Brain pericyte (primary cell): ENCODE measurements at regions not wholly inside any gene's neighbourhood (a gene's known extent, or its start where the extent isn't known, plus 50 kb on each side); places are given as distances from the start of the nearest gene placed in this dataset.

Source experiments
- DNase-seq: peaks from one replicate; pipeline ENCODE4 v3.0.0-alpha.2; 2012; ENCODE audit warnings: low read depth, low spot score

DNA sequence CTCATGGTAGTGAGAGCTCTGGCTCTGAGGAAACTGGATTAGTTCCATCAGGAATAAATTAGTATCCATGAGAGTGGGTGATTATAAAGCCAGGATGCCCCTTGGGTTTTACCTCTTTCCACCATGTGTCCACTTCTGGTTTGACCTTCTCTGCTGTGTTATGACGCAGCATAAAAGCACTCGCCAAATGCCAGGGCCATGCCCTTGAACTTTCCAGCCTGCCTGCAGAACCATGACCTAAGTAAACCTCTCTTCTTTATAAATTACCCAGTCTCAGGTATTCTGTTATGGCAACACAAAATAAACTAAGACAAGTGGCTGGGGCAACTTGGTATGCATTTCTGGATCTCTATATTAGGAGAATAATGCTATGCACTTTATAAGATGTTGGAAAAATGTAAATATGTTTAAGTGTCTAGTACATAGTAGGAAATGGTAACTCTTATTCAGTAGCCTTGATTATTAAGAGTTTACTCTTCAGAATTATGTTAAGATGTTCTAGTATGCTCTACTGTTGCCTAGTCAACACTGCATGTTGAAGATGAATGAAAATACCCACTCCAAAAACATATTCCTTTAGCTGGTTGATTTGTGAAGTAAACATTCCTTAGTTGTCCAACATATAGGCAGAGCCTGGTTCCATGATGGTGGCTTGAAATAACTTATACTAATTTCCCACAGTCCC lies 455.6 kb upstream of the TMPO start:
- DNase-seq: no peak

DNA sequence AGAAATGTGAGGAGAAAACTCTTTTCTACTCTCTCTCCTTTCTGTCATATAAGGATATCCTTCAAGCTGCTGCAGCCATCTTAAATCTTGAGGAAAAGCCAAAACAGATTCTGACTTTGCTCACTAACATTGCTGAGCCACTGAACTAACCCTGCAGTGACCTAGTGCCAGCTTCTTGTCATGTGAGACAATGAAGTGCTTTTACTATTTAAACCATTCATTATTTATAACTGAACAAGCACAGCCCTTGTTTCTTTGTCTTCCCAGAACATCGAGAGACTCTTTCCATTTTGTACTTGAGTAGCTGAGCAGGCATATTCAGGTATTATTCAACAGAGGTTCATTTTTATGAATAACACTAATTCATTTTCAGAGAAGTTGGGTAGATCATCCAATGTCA lies 455.0 kb upstream of the TMPO start:
- DNase-seq: no peak

DNA sequence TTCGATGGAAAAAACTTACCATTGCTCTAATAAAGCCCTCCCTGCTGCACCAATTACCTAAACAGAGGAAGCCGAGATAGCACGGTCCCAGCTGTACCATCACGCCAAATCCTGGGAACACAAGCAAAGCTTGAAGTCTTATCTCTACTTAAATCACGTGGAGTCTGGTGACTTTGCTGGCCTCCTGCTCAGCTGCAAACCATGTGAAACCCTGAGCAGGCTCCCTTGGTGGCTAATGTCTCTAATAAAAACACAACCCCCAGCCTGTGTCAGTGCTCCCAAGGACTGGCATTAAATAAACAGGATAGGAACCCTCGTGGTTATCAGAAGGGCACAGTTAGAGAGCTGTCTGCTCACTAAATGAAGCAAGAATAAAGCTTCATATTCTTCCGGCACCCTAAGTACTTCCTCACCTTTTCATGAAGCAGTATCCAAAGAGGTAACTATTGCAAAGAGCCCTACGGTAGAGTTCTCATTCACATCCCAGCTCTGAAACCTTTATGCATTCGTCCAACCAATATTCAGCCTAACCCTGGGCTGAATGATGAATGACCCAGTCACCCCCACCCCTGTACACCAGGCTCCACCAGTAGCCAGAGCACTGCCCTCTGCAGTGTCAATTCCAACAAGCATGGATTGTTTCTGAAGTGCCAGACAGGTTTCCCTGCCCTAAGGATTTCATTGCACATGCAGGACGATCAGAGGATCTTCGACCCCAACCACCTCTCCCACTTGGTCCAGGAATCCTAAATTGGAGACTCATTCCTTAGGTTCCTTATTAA lies 452.7 kb upstream of the TMPO start:
- no peak for DNase-seq

DNA sequence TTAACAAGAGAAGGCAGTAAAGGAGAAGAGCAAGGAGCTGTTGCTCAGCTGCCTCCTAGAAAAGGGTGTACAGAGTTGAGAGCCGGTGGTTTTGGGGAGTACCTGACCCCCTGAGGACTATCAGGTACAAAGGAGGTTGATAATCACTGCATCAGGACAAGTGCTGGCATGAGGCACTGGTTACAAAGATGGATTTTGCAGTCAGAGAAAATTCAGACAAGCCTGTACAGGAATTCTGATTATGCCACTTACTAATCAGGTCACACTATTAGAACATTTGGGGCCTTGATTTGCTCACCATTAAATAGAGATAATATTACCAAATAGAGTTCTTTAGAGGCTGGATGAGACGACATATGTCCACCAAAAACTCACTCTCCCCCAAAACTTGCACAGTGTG lies 450.9 kb upstream of the TMPO start:
- no peak for DNase-seq

DNA sequence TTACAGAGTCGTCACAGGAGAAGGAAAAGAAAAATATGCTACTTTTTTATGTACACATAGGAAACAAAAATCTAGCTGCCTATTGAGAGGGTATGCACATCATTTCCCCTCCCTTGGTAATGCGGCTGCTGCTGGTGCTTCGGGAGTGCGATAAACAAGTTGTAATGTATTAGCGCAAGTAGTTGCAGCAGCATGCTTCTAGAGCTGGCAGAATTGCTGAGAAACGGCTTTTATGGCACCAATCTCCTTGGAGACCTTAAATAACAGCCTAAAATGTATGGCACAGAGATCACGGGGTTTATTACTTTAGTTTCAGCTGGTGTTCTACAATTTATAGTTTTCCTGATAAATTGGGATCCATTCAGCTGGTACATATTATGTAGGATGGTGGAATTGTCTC lies 447.6 kb upstream of the TMPO start:
- no peak for DNase-seq

DNA sequence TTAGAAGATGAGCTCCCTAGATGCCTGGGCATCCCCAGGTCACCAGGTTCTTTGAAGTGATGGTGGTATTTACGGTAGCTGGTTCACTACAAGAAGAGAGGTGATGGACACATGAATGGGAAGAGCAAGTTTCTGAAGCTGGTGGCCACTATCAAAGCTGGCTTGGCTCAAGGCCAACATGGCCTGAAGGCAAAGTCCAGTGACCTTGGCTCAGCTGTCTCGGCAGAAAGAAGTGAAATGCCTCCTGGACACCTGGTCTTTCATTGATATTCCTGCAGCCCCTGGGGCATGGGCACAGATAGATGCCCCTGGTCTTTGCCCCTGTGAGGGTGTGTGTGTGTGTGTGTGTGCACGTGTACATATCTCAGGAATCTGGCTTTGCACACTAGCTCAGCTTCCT lies 441.8 kb upstream of the TMPO start:
- no peak for DNase-seq

DNA sequence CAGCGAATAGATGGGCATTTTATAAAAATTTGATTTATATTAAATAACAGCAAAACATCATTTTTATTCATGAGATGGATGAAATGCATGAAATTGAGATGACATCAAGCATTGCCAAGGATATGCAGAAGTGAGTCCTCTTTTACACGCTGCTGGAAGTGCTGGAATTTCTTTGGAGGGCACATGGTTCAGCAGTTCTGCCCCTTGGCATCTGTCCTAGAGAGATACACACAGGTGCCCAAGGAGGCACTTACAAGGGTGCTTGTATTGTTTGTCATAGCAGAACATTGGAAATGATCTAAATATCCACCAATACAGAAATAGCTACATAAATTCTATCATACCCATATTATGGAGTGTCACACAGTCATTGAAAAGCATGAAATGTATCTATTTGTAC lies 441.1 kb upstream of the TMPO start:
- no peak for DNase-seq

DNA sequence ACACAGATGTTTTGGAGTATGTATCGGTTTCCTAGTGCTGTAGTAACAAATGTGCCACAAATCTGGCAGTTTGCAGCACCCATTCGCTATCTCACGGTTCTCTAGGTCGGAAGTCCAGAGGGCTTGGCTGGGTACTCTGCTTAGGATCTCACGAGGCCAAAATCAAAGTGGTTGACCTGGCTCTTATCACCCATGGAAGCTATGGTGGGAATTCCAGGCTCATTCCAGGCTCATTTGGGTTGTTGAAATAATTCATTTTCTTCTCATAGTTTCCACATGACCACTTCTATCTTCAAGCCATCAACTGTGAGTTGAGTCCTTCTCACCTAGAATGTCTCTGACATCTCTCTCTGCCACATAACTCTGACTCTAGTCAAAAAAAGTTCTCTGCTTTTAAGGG lies 431.0 kb upstream of the TMPO start:
- no peak for DNase-seq

DNA sequence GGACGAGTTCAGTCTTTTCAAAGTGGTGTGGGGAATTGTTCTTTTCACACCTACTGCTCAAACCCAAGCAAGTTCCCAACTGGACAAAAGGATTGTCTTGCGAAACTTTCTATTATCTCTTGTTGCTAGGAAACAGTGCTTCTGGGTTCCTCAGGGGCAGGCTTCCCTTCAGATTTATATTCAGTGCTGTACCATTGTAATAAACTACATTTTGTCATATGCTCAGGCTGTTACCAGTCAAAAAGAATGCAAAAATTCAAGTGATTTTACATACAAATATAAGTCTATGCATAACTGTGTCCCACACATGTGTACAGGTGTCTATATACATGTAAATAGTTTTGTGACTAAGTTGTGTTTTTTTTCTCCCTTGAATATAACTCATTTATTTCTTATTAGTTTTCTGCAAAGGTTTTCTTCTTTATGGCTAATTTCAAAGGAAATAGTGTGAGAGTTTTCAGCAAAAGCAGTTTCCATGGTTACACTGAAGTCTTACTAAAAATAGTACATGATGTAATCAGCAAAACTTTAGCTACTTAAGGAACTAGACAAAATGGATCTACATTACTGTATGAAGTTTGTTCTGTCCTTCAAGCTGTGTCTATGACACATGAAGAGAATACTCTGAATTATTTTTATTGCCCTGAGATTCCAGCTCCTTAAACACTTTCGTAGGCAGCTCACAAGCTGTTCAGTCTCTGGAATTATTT lies 430.2 kb upstream of the TMPO start:
- no peak for DNase-seq

DNA sequence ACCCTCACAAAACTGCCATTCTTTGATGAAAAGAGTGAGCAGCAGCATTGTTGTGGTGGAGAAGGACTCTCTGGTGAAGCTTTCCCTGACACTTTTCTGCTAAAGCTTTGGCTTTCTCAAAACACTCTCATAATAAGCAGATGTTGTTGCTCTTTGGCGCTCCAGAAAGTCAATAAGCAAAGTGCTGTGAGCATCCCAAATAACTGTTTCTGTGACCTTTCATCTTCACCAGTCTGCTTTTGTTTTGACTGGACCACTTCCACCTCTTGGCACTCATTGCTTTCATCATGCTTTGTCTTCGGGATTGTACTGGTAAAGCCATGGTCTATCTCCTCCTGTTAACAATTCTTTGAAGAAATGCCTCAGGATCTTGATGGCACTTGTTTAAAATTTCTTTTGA lies 424.7 kb upstream of the TMPO start:
- DNase-seq: no peak

DNA sequence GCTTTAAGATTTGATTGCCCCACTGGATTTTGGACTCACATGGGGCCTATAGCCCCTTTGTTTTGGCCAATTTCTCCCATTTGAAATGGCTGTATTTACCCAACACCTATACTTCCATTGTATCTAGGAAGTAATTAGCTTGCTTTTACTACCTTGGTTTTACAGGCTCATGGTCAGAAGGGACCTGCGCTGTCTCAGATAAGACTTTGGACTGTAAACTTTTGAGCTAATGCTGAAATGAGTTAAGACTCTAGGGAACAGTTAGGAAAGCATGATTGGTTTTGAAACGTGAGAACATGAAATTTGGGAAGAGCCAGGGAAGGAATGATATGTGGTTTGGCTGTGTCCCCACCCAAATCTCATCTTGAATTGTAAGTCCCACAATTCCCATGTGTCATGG lies 419.0 kb upstream of the TMPO start:
- no peak for DNase-seq

DNA sequence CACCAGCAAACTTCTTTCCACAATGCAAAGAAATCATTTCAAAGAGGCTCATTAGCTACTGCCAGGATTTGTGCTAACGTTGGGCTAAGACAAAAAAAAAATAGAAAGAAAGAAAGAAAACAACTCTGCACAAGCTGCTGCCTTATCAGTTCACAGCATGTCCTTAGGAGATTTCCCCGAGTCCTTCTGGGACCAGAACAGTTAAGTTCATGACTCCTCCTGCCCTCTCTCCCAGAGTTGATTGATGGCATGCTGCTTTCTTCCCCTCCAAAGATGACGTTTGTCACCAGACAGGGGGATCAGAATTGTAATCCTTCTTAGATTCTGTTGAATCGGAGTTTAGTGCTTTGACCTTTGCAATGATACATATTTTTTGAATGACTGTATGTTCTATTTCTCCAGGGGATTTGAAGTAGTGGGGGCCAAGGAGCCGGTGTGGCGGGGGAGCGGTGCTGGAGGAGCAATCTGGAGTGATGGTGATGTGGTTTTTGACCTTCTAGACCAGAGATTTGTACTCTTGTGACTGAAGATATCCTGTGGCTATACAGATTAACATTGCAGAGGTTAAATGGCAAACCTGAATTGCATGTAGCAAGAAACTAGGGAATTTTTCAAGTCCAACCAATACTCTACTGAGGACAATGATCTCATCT lies 409.2 kb upstream of the TMPO start:
- DNase-seq: no peak

DNA sequence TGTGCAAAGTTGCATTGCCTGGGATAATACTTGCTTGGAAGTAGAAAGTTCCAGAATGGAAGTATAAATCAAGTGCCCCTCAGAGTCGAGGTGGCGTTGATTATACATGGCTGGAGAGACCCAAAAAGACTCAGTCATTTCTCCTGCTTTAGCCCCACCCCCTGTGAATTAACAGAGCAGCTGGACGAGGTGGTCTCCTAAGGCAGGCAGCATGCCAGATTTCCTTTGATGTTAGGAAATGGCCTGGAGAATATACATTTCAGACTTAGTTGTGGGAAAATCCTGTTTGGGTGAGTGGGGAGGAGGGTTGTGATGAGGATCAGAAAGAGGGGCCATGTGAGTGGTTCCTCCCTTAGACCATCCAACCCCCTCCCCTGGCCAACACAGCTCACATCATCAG lies 406.1 kb upstream of the TMPO start:
- DNase-seq: no peak

DNA sequence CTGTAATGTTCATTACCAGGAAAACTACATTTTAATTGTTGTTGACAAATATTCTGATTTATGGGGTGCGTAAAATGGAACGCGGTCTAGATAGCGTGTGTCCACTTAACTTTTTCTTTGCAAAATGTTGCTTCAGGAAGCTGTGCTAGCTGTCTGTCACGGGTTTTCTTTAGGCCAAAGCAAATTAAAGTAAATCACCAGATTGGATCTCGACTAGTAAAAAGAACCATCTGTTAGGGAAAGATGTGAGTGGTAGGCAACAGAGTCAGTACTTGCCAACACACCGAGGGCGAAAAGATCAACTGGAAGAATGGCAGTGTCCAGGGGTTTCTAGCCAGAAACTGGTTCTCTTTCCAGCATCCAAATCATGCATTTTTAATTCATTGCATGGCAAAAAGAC lies 404.9 kb upstream of the TMPO start:
- DNase-seq: no peak

DNA sequence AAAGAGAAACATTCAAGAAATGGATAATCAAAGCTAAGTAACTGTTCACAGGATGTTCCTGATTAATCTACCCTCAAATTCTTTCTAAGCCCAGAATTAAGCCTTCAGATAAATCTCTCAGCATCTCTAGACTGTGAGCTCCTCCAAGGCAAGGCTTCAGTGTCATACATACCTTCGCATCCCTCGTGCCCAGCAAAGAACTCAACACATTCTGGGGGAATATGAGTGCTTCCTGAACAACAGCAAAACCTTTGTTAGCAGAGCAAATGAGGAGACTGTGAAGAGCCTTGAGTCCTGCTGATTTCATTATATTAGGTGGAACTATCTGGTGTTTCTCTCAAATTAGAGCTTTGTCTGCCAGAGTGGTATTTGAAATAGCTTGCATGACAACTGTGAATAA lies 401.8 kb upstream of the TMPO start:
- no peak for DNase-seq

DNA sequence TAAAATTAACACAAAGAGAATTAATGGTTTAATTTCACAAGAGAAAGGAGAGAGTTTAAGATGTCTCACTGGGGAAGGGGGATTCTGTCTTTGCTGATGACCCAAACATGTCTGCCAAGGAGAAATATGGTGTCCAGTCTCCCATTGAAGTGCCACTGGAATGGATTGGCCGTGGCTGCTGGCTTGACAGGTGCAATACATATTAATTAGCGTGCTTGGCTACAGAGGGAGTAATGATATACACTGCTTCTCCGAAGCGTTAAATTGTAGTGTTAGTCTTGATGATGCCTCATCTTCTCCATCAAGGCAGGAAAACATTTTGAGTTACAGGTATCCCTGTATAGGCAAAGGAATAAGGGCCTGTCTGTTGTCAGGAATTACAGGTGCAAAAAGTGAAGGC lies 393.4 kb upstream of the TMPO start:
- DNase-seq: no peak

DNA sequence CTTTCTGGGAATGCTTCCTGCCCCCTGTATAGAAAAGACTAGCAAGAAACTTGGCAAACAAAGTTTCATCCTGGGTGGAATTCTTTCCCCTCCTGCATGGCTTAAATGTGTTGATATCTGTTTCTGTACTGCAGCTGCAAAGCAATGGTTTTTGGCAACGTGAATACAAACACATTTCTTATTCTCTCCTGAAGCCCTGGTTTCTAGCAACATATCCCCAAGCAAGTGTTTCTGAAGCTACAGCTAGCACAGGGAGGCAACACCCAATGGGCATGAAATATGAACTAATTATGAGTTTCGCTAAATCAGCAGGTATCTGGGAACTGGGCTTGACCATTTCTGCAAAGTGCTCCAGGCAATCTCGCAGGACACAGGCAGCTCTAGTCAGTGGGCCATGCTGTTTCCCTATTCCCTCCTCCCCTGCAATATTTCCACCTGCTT lies 392.3 kb upstream of the TMPO start:
- no peak for DNase-seq

DNA sequence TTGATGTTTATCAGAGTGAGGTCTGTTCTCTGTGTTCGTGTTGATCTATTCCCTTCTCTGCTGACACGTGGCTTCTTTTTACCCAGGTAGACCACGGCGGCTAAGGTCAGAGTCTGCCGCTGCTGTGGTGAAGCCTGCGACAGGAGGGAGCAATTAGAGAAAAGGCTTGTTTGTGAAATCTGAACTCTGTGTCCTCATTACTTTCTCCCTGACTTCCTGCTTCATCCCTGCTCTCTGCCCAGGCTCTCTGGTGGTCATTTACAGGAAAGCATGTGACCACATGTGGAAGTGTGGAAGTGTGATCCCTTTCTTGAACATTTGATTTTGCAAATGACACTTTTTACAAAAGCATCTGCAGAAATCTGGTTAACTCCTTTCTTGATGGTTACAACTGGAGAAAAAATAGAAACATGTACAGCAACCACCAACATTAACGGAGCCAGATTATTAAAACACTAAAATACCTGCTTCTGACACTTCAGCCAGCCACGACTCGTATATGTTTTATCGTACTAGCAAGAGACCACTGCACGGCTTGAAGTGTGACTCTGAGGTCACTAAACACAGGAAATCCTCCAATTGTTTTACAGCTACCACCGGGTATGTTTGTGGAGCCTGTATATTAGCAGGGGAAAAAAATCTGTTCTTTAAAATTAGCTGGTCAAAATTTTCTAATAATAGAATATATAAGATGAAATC lies 388.6 kb upstream of the TMPO start:
- no peak for DNase-seq

DNA sequence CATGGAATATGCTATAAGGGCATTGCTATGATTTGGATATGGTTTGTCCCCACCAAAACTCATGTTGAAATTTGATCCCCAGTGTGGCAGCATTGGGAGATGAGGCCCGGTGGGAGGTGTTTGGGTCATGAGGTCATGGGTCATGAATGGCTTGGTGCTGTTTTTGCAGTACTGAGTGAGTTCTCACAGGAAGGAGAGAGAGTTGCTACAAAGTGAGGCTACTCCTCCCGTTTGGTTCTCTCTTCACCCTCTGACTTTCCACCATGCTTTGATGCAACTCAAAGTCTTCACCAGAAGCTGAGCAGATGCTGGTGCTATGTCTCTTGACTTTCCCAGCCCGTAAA lies 388.1 kb upstream of the TMPO start:
- DNase-seq: no peak

DNA sequence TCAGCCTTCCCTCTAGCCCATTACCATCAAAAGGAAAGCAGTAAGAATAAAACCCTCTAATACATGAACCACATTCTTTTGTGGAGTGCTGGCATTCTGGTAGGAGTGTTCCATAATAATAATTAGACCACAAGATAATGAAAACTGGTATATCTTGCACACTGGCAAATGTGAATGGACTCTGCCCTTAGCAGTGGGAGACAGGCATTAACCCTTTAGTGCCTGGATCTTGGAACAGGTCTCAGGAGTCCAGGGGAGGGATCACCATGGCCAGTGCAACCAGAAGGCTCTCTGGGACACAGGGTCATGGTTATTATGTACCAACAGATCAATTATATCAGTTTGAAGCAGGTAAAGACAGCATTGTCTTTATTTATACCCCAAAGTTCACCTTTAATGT lies 387.5 kb upstream of the TMPO start:
- no peak for DNase-seq

DNA sequence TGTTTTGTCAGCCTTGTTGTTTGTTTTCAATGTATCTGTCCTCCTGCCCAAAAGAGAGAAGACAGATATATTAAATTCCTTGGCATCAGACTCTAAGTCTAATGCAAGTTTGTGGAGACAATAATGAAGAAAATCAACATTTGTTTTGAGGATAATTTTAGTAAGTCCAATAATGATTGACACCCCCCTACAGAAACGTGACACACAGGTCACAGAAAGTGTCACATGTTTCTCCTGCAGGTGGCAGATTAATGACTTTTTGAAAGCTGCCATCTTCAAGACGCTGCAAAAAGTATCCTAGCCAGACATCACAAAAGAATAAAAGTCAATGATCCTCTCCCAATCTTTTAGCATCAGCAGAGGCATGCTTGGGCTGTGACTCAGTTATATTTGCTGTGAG lies 378.8 kb upstream of the TMPO start:
- DNase-seq: no peak

DNA sequence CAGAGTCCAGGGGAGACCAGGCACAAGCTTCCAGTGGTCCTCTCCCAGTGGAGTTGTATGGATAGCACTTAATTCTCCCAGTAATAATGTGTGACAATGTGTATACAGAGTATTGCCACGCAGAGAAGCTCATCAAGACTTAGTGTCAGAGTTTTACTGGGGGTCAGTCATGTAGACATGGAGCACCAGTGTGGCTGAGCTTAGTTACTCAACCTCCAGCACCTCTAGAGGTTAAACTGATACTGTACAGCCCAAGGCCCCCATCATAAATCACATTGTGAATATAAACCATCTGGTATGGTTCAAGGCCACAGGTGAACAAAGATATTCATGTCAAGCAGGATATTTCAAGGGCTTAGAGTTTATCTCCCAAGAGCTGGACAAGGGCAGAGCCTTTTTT lies 378.1 kb upstream of the TMPO start:
- no peak for DNase-seq
